ENCODE measurements at regions not wholly inside any gene's neighbourhood (a gene's known extent, or its start where the extent isn't known, plus 50 kb on each side); places are given as distances from the start of the nearest gene placed in this dataset.

GRCh38 chr4:77662396-77662795, 56.8 kb downstream of the CXCL13 start:
- Histone ChIP-seq H3K4me3 (ENCODE audit: extremely low read depth in 1 of 4, insufficient read depth in 2 of 4, low read depth in 3 of 4, low read length in 4 of 4) (no peak overlapping the region), H3K4me1 (replicated peaks in 1 of 4; ENCODE audit: control insufficient read depth in 3 of 4, insufficient read depth in 4 of 4, low read length in 3 of 4) (no peaks in the 10 kb centered on the region), H2BK15ac (ENCODE audit: low read length) (no peak overlapping the region), H3K4ac (replicated peaks; ENCODE audit: insufficient read length, low read depth, low read length) (no peak overlapping the region), H3K4me2 (ENCODE audit: insufficient read depth in 1 of 2, low read depth in 2 of 2, low read length in 2 of 2) (no peak overlapping the region), H2BK5ac (ENCODE audit: low read depth, low read length) (no peak overlapping the region), H2AK5ac (ENCODE audit: low read depth, low read length) (no peak overlapping the region), H3K9ac (replicated peaks in 1 of 4; ENCODE audit: extremely low read depth in 1 of 4, low read depth in 3 of 4, low read length in 3 of 4) (no peak overlapping the region), H3K14ac (ENCODE audit: insufficient read length) (no peak overlapping the region), H2AFZ (ENCODE audit: low read length) (no peak overlapping the region), H3K79me1 (ENCODE audit: low read depth, low read length) (no peaks in the 10 kb centered on the region), H3K27me3 (replicated peaks in 1 of 4; ENCODE audit: control insufficient read depth in 3 of 4, extremely low read depth in 1 of 4, insufficient read depth in 3 of 4, low read length in 3 of 4) (no peaks in the 10 kb centered on the region), H2BK120ac (replicated peaks; ENCODE audit: low read depth, low read length) (no peak overlapping the region), H3K36me3 (ENCODE audit: control insufficient read depth in 2 of 4, insufficient read depth in 4 of 4, low read length in 3 of 4) (no peaks in the 10 kb centered on the region), H3K79me2 (ENCODE audit: control insufficient read depth in 1 of 2, insufficient read depth in 2 of 2, low read length in 2 of 2) (no peaks in the 10 kb centered on the region), H4K20me1 (replicated peaks in 1 of 2; ENCODE audit: control insufficient read depth in 1 of 2, insufficient read depth in 2 of 2, low read length in 2 of 2) (no peaks in the 10 kb centered on the region), H4K5ac (ENCODE audit: insufficient read length, low read depth, low read length) (no peak overlapping the region), H3K23me2 (ENCODE audit: low read depth, low read length) (no peaks in the 10 kb centered on the region), H3K23ac (ENCODE audit: insufficient read length) (no peak overlapping the region), H3K56ac (replicated peaks; ENCODE audit: insufficient read length, low read depth, low read length) (no peak overlapping the region), H2BK20ac (ENCODE audit: low read length) (no peak overlapping the region), H4K91ac (replicated peaks; ENCODE audit: insufficient read length, low read length) (no peak overlapping the region), H2BK12ac (ENCODE audit: low read depth, low read length) (no peak overlapping the region), H3K18ac (ENCODE audit: extremely low read depth, low read length) (no peak overlapping the region), H4K8ac (ENCODE audit: extremely low read depth, insufficient read depth, low read length) (no peak overlapping the region), H3K27ac (ENCODE audit: low read depth, low read length) (no peak overlapping the region), H3K9me3 (ENCODE audit: insufficient read depth in 2 of 2, low read depth in 1 of 2, low read length in 1 of 2) (no peaks in the 10 kb centered on the region)
- FAIRE-seq, result no peak
- 95% methylated on average over 3 of the region's 3 CpGs; no CpG with 5 or more reads in 1 of the 2 experiments for WGBS, 2 experiments (ENCODE audit: extremely low coverage in 1 of 2, insufficient coverage in 1 of 2, insufficient read length in 1 of 2, insufficient replicate concordance in 2 of 2, low coverage in 1 of 2, low lambda C conversion rate in 2 of 2, missing lambda C conversion rate in 1 of 2)
- CTCF ChIA-PET (ENCODE audit: partially characterized antibody), result no interaction called here
- POLR2A ChIA-PET (ENCODE audit: partially characterized antibody), result interaction anchor here (1.0 kb wide), 1 partner anchor 8 kb away, joined by 3 read pairs; no protein-coding TSS in a partner anchor
- no peak for DNase-seq (ENCODE audit: low read depth in 1 of 2, low spot score in 2 of 2)
- TF ChIP-seq CBX5 (IDR thresholded peaks at IDR 0.05; ENCODE audit: low read depth, low read length), result no peak
- TF ChIP-seq CHD1 (IDR thresholded peaks at IDR 0.05; ENCODE audit: low read depth, low read length), result no peak
- no peak for TF ChIP-seq GABPA (IDR thresholded peaks at IDR 0.05; ENCODE audit: borderline replicate concordance, insufficient read depth, low read length)
- TF ChIP-seq SIRT6 (IDR thresholded peaks at IDR 0.05; ENCODE audit: low read length), result no peak
- no peak for TF ChIP-seq E2F6 (IDR thresholded peaks at IDR 0.05)
- no peak for TF ChIP-seq SP1 (IDR thresholded peaks at IDR 0.05; ENCODE audit: low read depth, low read length)
- no peak for TF ChIP-seq RAD21 (IDR thresholded peaks at IDR 0.05 in 1 of 2, conservative IDR thresholded peaks at IDR 0.05 in 1 of 2; ENCODE audit: low read depth in 2 of 2, low read length in 2 of 2)
- no peak for TF ChIP-seq SAP30 (IDR thresholded peaks at IDR 0.05; ENCODE audit: insufficient read depth, insufficient replicate concordance, low read length)
- TF ChIP-seq SIX5 (IDR thresholded peaks at IDR 0.05; ENCODE audit: low read depth, low read length), result no peak
- TF ChIP-seq FOSL1 (IDR thresholded peaks at IDR 0.05; ENCODE audit: insufficient read depth, low read depth, low read length), result no peak
- TF ChIP-seq KDM4A (IDR thresholded peaks at IDR 0.05; ENCODE audit: low read depth, low read length, severe bottlenecking), result no peak
